Hypothalamus (tissue), 51 donors: ENCODE measurements at regions not wholly inside any gene's neighbourhood (a gene's known extent, or its start where the extent isn't known, plus 50 kb on each side); places are given as distances from the start of the nearest gene placed in this dataset.

Source experiments
- DNase-seq, 51 donors: peaks; one replicate each; lab custom pipeline; 2025; lab: John Stamatoyannopoulos, UW

- peak in 6 of 51 donors; percentile 1 to 10 (median 5) for DNase-seq
These were observed 102.6 kb upstream of the TBX20 start for GRCh38 chr7:35356495-35356894.

GRCh38 chr7:35355911-35356310 lies 102.0 kb upstream of the TBX20 start:
- no peak for DNase-seq

- no peak for DNase-seq
These were observed 101.3 kb upstream of the TBX20 start for GRCh38 chr7:35355199-35355598.

- no peak for DNase-seq
These were observed 99.6 kb upstream of the TBX20 start for GRCh38 chr7:35353481-35353880.

- no peak for DNase-seq
These were observed 97.6 kb upstream of the TBX20 start for GRCh38 chr7:35351466-35351865.

- no peak for DNase-seq
These were observed 94.9 kb upstream of the TBX20 start for GRCh38 chr7:35348611-35349400.

- no peak for DNase-seq
These were observed 88.9 kb upstream of the TBX20 start for GRCh38 chr7:35342786-35343185.

GRCh38 chr7:35339811-35340210 lies 85.9 kb upstream of the TBX20 start:
- no peak for DNase-seq

- no peak for DNase-seq
These were observed 82.5 kb upstream of the TBX20 start for GRCh38 chr7:35336444-35336843.

GRCh38 chr7:35334506-35334905 lies 80.6 kb upstream of the TBX20 start:
- DNase-seq: no peak

- DNase-seq: no peak
These were observed 79.4 kb upstream of the TBX20 start for GRCh38 chr7:35333265-35333664.

- DNase-seq: no peak
These were observed 78.1 kb upstream of the TBX20 start for GRCh38 chr7:35331730-35332678.

- no peak for DNase-seq
These were observed 75.1 kb upstream of the TBX20 start for GRCh38 chr7:35329026-35329425.

GRCh38 chr7:35319606-35320005 lies 65.7 kb upstream of the TBX20 start:
- no peak for DNase-seq

GRCh38 chr7:35316549-35316948 lies 62.6 kb upstream of the TBX20 start:
- DNase-seq: no peak

- no peak for DNase-seq
These were observed 61.6 kb upstream of the TBX20 start for GRCh38 chr7:35315517-35315916.

- DNase-seq: no peak
These were observed 60.5 kb upstream of the TBX20 start for GRCh38 chr7:35314354-35314753.

GRCh38 chr7:35313575-35313974 lies 59.7 kb upstream of the TBX20 start:
- DNase-seq: peak in 11 of 51 donors; percentile 1 to 49 (median 8)
